Fibroblast of peridontal ligament (primary cell): ENCODE measurements at regions not wholly inside any gene's neighbourhood (a gene's known extent, or its start where the extent isn't known, plus 50 kb on each side); places are given as distances from the start of the nearest gene placed in this dataset.
"Not testable (repeated sequence)": the region's sequence is repeated elsewhere in the genome, so short reads cannot be mapped to it uniquely, and the experiment has no call there.

Experiments
- DNase-seq: peaks from one replicate; pipeline ENCODE4 v3.0.0-alpha.2; 2010; ENCODE audit errors: extremely low read depth

GRCh38 chr10:109729895-109730294 lies 193.4 kb downstream of the XPNPEP1 start:
- not testable (repeated sequence) for DNase-seq

GRCh38 chr10:109727436-109727835 lies 195.9 kb downstream of the XPNPEP1 start:
- no peak for DNase-seq

GRCh38 chr10:109726473-109726872 lies 196.8 kb downstream of the XPNPEP1 start:
- no peak for DNase-seq

- no peak for DNase-seq
Measured at GRCh38 chr10:109723305-109723704, 200.0 kb downstream of the XPNPEP1 start.

- DNase-seq = no peak
Measured at GRCh38 chr10:109721453-109722064, 201.8 kb downstream of the XPNPEP1 start.

- no peak for DNase-seq
Measured at GRCh38 chr10:109706026-109706560, 217.2 kb downstream of the XPNPEP1 start.

GRCh38 chr10:109701633-109702215 lies 221.6 kb downstream of the XPNPEP1 start:
- no peak for DNase-seq

- DNase-seq = no peak
Measured at GRCh38 chr10:109698882-109699664, 224.2 kb downstream of the XPNPEP1 start.

- no peak for DNase-seq
Measured at GRCh38 chr10:109698086-109698485, 225.2 kb downstream of the XPNPEP1 start.

GRCh38 chr10:109696981-109697775 lies 226.1 kb downstream of the XPNPEP1 start:
- DNase-seq = no peak

GRCh38 chr10:109696462-109696861 lies 226.8 kb downstream of the XPNPEP1 start:
- DNase-seq = no peak

GRCh38 chr10:109695988-109696387 lies 227.3 kb downstream of the XPNPEP1 start:
- no peak for DNase-seq

- no peak for DNase-seq
Measured at GRCh38 chr10:109689785-109690184, 233.5 kb downstream of the XPNPEP1 start.

GRCh38 chr10:109679478-109679877 lies 243.8 kb downstream of the XPNPEP1 start:
- no peak for DNase-seq

GRCh38 chr10:109678857-109679256 lies 244.5 kb downstream of the XPNPEP1 start:
- no peak for DNase-seq

GRCh38 chr10:109676703-109677102 lies 246.6 kb downstream of the XPNPEP1 start:
- no peak for DNase-seq

- no peak for DNase-seq
Measured at GRCh38 chr10:109668703-109669102, 254.6 kb downstream of the XPNPEP1 start.

GRCh38 chr10:109668154-109668665 lies 255.1 kb downstream of the XPNPEP1 start:
- no peak for DNase-seq

GRCh38 chr10:109665321-109665720 lies 258.0 kb downstream of the XPNPEP1 start:
- DNase-seq = no peak

- no peak for DNase-seq
Measured at GRCh38 chr10:109664554-109664953, 258.8 kb downstream of the XPNPEP1 start.

- no peak for DNase-seq
Measured at GRCh38 chr10:109663122-109663521, 260.2 kb downstream of the XPNPEP1 start.

- DNase-seq = not testable (repeated sequence)
Measured at GRCh38 chr10:109652612-109653011, 270.7 kb downstream of the XPNPEP1 start.
